ENCODE measurements at regions not wholly inside any gene's neighbourhood (a gene's known extent, or its start where the extent isn't known, plus 50 kb on each side); places are given as distances from the start of the nearest gene placed in this dataset.
"Not testable (repeated sequence)": the region's sequence is repeated elsewhere in the genome, so short reads cannot be mapped to it uniquely, and the experiment has no call there.

DNA sequence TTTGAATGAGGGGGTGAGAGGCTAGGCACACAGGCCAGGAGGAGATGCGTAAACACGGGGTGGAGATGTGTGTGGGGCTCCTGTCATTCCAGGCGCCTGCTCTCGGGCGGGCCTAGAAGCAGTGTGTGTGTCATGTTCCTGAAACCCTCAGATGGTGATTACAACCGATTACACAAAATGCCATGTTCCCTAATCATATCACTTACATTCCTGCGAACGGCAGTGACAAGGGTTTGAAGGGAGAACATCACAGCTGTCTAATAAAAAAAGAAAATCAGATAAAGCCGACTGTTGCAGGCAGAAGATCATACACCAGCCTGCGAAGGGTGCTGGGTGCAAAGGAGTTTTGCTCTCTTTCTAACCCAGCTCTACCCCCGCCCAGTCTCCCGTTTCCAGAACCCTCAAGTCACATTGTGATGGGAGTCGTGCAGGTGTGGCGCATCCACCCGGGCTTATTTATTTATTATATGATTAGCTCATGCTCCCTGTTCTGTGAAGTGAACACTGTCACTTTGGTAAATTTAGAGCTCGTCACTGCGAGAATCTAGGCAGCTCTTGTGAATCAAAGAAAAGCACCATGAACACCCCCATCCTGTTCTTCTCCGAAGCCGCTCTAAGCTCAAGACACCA is 140.3 kb downstream of the NR2F2 start:
- no peak for DNase-seq (ENCODE audit: low spot score)

DNA sequence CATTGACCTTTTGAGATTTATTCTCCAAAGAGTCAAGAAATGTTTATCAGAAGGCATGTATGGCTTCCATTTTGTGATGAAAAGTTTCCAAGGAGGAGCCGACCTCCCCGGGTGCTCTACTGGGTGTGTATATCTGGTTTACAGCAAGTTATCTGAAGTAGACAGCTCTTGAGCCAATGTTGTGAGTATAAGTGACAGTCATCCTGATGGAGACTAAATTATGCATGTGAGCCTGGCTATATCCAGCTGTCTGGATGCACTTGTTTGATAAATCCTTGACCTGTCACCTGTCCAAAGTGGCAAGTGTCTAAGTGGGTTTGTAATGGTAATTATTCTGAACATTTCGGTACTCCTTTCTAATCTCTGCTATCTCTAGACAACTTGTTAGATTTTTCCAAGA is 142.2 kb downstream of the NR2F2 start:
- no peak for DNase-seq (ENCODE audit: low spot score)

DNA sequence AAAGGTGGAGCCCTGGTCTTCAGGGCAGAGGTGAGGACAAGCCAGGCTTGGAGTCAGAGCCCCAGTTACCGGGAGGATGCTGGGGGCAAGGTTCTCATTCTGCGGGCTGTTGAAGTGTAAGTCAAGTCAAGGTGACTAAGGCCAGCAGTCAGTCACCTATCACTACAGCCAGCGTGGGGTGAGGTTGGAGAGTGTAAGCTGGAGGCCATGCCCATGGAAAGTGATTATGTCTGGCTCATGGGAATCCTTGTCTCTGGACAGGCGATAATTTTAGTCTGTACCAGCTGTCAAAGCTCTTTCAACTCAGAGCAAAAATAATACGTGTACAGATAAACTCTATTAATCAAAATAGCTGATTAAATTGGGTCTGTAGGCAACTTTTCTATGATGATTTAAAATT is 143.1 kb downstream of the NR2F2 start:
- no peak for DNase-seq (ENCODE audit: low spot score)

DNA sequence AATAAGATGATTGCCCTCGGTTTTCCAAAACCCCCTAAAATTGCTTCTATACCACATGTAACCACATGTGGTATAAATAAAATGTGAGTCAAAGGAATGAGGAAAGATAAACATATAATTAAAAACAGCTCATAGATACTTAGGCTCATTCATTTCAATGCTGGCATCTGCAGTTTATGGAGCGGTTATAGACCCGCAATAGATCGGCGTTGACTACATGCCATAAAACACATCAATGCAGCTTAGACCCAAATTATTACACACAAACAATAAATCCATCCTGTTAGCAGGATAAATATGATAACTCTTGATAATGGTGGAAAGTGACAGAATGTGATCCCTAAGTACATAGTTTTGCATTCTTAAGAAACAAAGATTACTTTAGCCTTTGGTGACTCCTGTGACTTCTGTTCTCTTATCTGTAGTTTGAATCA is 143.7 kb downstream of the NR2F2 start:
- DNase-seq (ENCODE audit: low spot score) = no peak

DNA sequence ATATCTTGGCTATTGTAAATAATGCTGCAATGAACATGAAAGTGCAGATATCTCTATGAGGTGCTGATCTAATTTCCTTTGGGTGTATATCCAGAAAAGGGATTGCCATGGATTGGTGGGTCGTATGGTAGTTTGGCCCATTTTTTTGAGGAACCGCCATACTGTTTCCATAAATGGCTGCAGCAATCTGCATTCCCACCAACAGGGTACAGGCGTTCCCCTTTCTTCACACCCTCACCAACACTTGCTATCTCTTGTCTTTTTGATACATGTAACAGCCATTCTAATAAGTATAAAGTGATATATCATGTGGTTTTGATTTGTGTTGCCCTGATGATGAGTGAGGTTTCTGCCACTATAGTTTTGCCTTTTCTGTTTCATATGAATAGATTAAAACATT is 146.7 kb downstream of the NR2F2 start:
- no peak for DNase-seq (ENCODE audit: low spot score)

DNA sequence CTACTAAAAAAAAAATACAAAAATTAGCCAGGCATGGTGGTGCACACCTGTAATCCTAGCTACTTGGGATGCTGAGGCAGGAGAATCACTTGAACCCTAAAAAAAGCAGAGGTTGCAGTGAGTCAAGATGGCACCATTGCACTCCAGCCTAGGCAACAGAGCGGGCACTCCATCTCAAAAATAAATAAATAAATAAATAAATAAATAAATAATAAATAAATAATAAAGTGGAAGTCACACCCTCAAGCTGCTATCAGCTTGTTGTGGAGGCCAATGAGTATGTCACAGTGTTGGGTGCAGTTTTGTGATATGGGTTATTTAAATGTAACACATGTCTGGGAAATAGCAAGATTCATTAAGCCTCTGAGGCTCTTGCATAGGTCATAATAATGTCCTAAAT is 153.9 kb downstream of the NR2F2 start:
- DNase-seq (ENCODE audit: low spot score) = not testable (repeated sequence)

DNA sequence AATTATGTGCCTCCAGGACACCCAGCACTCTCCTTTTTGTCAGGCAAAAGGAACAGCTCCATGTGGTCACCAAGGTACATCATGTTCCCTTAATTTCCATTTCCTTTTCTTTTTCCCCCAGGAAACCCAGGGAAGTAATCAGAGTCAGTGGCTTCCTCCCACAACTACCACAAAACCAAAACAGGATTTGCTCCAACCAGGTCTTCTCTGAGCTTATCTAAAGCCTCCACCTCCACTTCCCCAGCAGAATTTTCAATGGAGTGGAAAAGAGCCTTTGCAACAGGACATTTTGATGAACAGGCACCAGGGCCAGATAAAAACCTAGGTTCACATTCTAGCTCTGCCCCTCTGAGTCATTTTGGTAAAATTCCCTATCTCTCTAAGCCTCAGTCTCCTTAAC is 154.3 kb downstream of the NR2F2 start:
- no peak for DNase-seq (ENCODE audit: low spot score)

DNA sequence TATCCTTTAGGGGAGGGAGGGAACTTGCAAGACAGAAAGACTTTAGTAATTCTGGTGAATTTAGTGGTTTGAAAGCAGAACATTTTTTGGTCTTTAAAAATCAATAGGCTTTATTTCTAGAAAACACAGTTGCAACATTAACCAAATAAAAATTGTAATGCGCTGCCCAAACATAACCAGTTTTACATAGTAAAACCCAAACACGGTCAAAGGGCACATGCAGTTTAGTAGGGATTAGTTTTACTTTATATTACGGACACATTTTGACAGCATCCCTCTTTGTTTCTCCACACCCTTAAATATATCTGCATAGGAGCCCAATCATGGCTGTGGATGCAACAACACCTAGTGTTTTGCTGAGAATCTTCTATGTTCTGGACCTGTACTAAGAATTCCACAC is 156.7 kb downstream of the NR2F2 start:
- DNase-seq (ENCODE audit: low spot score) = no peak

DNA sequence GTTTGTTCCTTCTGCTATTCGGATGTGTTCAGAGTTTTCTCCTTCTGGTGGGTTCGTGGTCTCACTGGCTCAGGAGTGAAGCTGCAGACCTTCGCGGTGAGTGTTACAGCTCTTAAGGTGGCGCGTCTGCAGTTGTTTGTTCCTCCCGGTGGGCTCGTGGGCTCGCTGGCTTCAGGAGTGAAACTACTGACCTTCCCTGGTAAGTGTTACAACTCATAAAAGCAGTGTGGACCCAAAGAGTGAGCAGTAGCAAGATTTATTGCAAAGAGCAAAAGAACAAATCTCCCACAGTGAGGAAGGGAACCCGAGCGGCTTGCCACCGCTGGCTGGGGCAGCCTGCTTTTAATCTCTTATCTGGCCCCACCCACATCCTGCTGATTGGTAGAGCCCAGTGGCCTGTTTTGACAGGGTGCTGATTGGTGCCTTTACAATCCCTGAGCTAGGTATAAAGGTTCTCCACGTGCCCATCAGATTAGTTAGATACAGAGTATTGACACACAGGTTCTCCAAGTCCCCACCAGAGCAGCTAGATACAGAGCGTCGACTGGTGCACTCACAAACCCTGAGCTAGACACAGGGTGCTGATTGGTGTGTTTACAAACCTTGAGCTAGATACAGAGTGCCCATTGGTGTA is 160.7 kb downstream of the NR2F2 start:
- not testable (repeated sequence) for DNase-seq (ENCODE audit: low spot score)

DNA sequence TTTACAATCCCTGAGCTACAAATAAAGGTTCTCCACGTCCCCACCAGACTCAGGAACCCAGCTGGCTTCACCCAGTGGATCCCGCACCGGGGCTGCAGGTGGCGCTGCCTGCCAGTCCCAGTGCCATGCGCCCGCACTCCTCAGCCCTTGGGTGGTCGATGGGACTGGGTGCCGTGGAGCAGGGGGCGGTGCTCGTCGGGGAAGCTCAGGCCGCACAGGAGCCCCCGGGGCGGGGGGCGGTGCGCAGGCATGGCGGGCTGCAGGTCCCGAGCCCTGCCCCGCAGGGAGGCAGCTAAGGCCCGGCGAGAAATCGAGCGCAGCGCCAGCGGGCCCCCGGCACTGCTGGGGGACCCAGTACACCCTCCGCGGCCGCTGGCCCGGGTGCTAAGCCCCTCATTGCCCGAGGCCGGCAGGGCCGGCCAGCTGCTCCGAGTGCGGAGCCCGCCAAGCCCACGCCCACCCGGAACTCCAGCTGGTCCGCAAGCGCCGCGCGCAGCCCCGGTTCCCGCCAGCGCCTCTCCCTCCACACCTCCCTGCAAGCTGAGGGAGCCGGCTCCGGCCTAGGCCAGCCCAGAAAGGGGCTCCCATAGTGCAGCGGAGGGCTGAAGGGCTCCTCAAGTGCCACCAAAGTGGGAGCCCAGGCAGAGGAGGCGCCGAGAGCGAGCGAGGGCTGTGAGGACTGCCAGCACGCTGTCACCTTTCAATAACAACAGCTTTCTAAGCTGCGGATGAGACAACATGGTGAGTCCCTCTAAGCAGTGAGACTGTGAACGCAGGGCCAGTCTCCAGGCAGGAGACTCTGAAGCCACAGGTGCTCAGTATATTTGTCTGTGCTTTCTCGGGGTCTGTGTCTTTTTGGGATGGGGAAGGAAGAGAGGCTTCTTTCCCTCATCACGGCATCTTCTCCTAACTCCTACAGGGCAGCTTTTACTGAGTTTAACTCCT is 161.5 kb downstream of the NR2F2 start:
- DNase-seq (ENCODE audit: low spot score) = not testable (repeated sequence)

DNA sequence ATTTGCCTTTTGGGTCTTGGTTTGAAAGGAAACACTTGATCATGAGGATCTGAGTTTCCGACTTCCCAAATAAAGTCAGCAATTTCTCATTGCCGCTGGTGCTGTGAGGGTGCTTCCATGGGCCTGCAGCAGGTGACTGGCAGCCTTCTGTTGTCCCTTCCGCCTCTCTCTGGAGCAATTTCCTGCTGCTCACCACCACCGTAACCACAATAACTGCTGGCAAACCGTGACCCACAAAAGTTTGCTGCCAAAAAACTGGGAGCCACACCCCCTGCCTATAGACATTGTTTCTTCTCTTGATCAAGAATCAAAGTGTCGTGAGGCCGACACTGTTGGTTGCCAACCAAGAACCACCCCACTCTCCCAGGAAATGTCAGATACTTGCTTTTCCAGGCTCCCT is 164.0 kb downstream of the NR2F2 start:
- no peak for DNase-seq (ENCODE audit: low spot score)

DNA sequence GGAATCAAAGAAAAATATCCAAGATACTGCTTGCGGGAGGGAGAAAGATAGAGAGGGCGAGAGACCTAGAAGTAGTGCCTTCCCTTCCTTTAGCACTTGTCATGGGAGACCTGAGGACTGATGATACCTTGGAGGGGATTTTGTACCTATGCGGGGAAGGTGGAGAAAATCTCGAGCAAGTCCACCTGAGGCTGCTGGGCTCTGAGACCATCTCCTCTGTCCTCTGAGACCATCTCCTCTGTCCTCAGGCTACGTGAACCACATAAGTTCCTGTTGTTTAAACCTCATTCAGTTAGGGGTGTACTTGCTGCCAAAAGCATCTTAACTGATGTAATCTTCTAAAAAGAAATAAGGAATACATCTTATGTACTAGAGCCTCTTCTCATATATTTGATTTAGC is 164.9 kb downstream of the NR2F2 start:
- DNase-seq (ENCODE audit: low spot score) = no peak

DNA sequence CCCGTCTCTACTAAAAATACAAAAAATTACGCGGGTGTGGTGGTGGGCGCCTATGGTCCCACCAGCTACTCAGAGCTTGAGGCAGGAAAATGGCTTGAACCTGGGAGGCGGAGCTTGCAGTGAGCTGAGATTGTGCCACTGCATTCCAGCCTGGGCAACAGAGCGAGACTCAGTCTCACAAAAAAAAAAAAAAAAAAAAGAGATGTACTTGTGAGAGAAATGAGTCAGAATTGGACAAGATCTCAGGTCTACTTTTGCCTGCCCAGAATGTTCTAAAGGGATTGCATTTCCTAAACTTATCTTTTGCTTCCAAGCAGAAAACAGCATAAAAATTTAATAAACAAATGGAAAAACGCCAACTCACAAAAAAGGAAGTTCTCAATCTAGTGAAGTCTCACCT is 167.5 kb downstream of the NR2F2 start:
- DNase-seq (ENCODE audit: low spot score) = no peak

DNA sequence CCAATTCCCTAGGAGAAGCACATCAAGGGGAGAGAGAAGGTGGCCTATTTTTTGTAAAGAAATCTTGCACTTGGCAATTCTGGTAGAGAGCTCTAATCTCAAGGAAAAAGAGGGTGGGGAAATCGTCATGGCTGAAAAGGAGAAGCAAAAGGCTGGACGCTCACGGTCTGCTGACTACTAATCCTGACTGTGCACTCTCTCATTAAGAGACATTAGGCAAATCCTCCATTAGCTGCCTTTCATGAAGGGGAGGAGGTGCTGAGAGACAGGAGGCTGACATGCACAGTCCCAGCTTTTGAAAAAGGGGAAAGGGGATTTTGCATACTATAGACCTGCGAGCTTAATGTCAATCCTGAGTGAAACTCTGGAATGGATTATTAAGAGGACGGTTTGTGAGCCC is 170.0 kb downstream of the NR2F2 start:
- no peak for DNase-seq (ENCODE audit: low spot score)

DNA sequence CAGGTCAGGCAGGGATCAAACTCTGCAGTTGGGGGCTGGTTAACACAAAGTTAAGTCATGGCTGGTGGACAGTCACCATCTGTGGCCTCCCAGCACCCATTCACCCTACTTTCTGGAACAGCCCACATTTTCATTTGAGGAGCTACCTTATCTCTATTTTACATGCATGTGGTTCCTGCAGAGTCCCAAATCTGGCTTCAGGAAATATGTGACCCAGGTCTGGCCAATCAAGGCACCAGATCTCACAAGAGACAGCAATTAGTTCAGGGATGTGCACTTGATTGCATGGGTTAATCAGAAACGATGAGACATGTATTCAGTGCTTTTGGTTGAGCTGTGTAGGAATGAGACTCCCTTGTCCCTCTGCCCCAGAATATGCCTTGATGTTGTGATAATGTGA is 170.9 kb downstream of the NR2F2 start:
- DNase-seq (ENCODE audit: low spot score) = no peak

DNA sequence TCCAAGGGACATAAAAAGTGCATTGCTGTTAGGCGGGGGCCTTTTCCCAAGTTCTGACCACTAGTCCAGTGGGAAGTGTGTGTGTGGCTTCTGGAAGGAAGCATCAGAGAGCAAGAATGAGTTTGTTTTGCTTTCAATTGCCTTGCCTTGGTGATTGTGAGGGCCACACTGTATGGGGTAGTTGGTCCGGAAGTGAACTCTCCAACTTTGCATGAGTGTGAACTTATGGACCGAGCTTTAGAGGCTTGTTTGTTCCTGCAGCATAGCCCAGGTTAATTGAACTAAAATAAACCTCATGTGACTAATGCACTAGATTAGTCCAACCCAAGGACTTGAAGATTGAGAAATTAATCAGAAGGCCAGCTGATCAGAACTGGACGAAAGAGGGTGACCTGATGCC is 171.7 kb downstream of the NR2F2 start:
- DNase-seq (ENCODE audit: low spot score) = no peak

DNA sequence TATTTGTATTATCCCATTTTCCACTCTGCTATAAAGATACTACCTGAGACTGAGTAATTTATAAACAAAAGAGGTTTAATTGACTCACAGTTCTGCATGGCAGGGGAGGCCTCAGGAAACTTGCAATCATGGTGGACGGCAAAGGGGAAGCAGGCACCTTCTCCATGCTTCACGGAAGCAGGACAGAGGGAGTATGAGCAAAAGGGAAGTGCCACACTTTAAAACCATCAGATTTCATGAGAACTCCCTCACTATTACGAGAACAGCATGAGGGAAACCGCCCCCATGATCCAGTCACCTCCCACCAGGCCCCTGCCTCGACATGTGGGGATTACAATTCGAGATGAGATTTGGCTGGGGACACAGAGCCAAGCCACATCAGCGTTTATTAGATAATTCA is 172.8 kb downstream of the NR2F2 start:
- no peak for DNase-seq (ENCODE audit: low spot score)

DNA sequence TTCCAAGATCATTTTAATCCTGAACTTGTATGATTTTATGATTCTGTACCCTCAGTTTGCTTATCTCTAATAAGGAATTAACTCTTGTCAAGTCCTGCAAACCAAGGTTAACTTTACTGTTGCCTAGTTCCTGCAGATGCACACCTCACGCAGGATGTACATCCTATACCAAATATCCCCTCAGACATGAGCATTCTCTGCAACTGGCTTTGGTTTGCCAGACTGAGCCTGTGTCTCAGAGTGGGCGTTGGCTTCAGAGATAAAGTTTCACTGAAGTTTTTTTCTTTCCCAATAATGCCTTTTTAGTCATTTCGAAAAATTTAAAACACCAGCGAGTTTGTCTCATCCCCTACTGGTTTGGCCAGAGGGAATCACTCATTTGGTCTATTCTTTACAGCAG is 173.9 kb downstream of the NR2F2 start:
- DNase-seq (ENCODE audit: low spot score) = no peak

DNA sequence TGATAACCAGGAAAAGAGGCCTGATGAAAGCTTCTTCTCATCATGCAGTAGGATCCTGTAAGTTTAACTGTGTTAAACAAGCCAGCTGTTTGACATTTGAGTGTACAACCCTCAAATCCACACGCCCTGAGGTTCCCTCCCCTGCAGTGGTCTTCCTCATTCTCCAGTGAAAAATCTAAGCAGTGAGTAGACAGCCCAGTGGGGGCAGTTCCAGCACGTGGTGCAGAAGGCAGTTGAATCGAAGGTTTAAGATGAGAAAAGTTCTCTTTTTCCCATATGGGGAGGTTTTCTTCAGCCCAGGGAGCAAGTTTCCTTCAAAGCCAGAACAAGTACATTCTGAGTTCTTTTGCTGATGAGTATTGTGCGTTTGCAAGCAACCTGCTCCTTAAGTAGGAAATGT is 174.5 kb downstream of the NR2F2 start:
- no peak for DNase-seq (ENCODE audit: low spot score)

DNA sequence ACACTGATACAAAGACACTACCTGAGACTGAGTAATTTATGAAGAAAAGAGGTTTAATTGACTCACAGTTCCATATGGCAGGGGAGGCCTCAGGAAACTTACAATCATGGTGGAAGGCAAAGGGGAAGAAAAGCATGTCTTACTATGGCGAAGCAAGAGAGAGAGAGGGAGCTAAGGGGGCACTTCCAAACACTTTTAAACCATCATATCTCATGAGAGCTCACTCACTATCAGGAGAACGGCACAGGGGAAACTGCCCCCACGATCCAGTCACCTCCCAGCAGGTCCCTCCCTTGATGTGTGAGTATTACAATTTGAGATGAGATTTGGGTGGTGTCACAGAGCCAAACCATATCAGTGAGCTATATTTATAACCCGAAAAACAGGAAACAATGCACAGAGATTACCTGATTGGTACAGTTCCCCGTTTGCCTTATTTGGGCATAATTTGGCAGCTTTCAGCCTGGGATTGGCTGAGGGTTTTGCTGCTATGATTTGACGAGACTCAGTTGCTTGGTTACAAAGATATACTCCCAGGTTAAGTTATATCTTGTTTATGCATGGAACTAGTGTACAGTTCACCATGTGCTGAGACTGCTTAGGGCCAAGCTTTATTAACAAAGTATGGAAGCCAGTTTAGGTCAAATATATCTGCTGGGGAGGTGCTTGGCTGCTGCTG is 184.2 kb downstream of the NR2F2 start:
- peak; percentile 1 for DNase-seq (ENCODE audit: low spot score)

DNA sequence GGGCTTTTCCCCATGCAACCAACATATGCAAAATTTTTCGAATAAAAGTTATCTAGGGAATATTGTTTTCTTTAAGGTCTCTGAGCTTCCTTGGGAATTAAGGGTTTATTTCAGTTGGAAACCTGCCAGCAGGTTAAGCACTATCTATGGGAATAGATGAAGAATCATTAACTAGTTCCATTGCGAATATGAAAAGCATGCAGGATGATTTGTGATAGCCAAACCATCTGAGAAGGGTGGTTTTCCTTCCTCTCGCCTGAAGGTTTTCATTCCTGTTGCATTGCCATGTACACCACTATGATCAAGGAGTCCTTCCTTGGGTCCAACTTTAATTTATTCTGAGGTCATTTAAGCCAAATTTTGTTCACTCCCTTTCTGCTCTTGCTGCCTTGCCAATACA is 184.9 kb downstream of the NR2F2 start:
- DNase-seq (ENCODE audit: low spot score) = no peak

DNA sequence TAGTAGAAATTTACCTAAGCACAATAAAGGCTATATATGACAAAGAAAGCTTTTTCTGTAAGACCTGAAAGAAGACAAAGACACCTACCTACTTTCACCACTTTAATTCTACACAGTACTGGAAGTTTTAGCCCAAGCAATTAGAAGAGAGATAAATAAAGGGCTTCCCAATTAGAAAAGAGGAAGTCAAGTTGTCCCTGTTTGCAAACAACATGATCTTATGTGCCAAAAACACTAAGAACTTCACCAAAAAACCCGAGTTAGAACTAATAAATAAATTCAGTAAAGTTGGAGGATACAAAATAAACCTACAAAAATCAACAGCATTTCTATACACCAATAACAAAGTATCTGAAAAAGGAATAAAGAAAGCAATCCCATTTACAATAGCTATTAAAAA is 190.9 kb downstream of the NR2F2 start:
- DNase-seq (ENCODE audit: low spot score) = no peak

Measured in NAMALWA (cell line).